H9 (cell line): ENCODE measurements at regions not wholly inside any gene's neighbourhood (a gene's known extent, or its start where the extent isn't known, plus 50 kb on each side); places are given as distances from the start of the nearest gene placed in this dataset.
"Not testable (repeated sequence)": the region's sequence is repeated elsewhere in the genome, so short reads cannot be mapped to it uniquely, and the experiment has no call there.

Experiments
- DNase-seq: peaks from one replicate; pipeline ENCODE4 v3.0.0-alpha.2; 2017
- H2AFZ ChIP-seq: one replicate; pipeline ENCODE4 v1.6.1; 2013; ENCODE audit warnings: mild to moderate bottlenecking, low read length, control low read depth, moderate library complexity
- H2AK5ac ChIP-seq: 2 replicates; pipeline ENCODE4 v1.6.1; 2013; ENCODE audit warnings: low read length, control low read depth, mixed read lengths; ENCODE audit not compliant: insufficient read length
- H2BK120ac ChIP-seq: one replicate; pipeline ENCODE4 v1.6.1; 2013; ENCODE audit warnings: low read depth, mild to moderate bottlenecking, low read length, control low read depth, inconsistent platforms; ENCODE audit not compliant: poor library complexity, severe bottlenecking
- H2BK12ac ChIP-seq: 2 replicates; pipeline ENCODE4 v1.6.1; 2013; ENCODE audit warnings: low read length, control low read depth, mixed read lengths, low read depth; ENCODE audit not compliant: insufficient read length
- H2BK15ac ChIP-seq: 2 replicates; pipeline ENCODE4 v1.6.1; 2013; ENCODE audit warnings: low read depth, low read length, control low read depth
- H2BK20ac ChIP-seq: one replicate; pipeline ENCODE4 v1.6.1; 2013; ENCODE audit warnings: low read depth, mild to moderate bottlenecking, low read length, control low read depth, inconsistent platforms; ENCODE audit not compliant: poor library complexity, severe bottlenecking
- H2BK5ac ChIP-seq: 2 replicates; pipeline ENCODE4 v1.6.1; 2013; ENCODE audit warnings: low read length, control low read depth, mixed read lengths; ENCODE audit not compliant: insufficient read length
- H3K14ac ChIP-seq: 2 replicates; pipeline ENCODE4 v1.6.1; 2013; ENCODE audit warnings: low read length, control low read depth; ENCODE audit not compliant: insufficient read depth
- H3K18ac ChIP-seq: 2 replicates; pipeline ENCODE4 v1.6.1; 2013; ENCODE audit warnings: low read depth, mild to moderate bottlenecking, mixed read lengths, low read length, control low read depth; ENCODE audit not compliant: insufficient read length
- H3K23ac ChIP-seq: 2 replicates; pipeline ENCODE4 v1.6.1; 2013; ENCODE audit warnings: low read length, control low read depth, mixed read lengths, low read depth; ENCODE audit not compliant: insufficient read length
- H3K23me2 ChIP-seq: 2 replicates; pipeline ENCODE4 v1.6.1; 2013; ENCODE audit warnings: low read depth, mild to moderate bottlenecking, mixed read lengths, low read length, control low read depth; ENCODE audit not compliant: insufficient read length, poor library complexity, severe bottlenecking
- H3K27ac ChIP-seq: 2 replicates; pipeline ENCODE4 v1.5.1; 2013; ENCODE audit warnings: low read length, control low read depth, mixed read lengths, low read depth; ENCODE audit not compliant: insufficient read length
- H3K27me3 ChIP-seq: 2 replicates; pipeline ENCODE4 v1.6.1; 2013; ENCODE audit warnings: low read length, control low read depth, inconsistent platforms; ENCODE audit not compliant: insufficient read depth
- H3K4ac ChIP-seq: 2 replicates; pipeline ENCODE4 v1.6.1; 2013; ENCODE audit warnings: low read depth, mild to moderate bottlenecking, control low read depth, inconsistent platforms, low read length, moderate library complexity
- H3K4me1 ChIP-seq: 2 replicates; pipeline ENCODE4 v1.6.1; 2013; ENCODE audit warnings: low read length, control low read depth, inconsistent platforms; ENCODE audit not compliant: insufficient read depth
- H3K4me2 ChIP-seq: 2 replicates; pipeline ENCODE4 v1.6.1; 2013; ENCODE audit warnings: low read length, control low read depth, mixed read lengths; ENCODE audit not compliant: insufficient read length, insufficient read depth
- H3K56ac ChIP-seq: 2 replicates; pipeline ENCODE4 v1.6.1; 2013; ENCODE audit warnings: low read depth, mild to moderate bottlenecking, mixed read lengths, low read length, control low read depth; ENCODE audit not compliant: insufficient read length
- H3K79me1 ChIP-seq: 2 replicates; pipeline ENCODE4 v1.6.1; 2013; ENCODE audit warnings: low read depth, mild to moderate bottlenecking, moderate library complexity, low read length, control low read depth, inconsistent platforms; ENCODE audit not compliant: insufficient read depth, poor library complexity, severe bottlenecking
- H3K79me2 ChIP-seq: 2 replicates; pipeline ENCODE4 v1.6.1; 2013; ENCODE audit warnings: low read length, control low read depth, inconsistent platforms; ENCODE audit not compliant: insufficient read depth
- H3K9ac ChIP-seq: 2 replicates; pipeline ENCODE4 v1.6.1; 2013; ENCODE audit warnings: low read length, control low read depth, mixed read lengths; ENCODE audit not compliant: insufficient read length; ENCODE audit errors: extremely low read depth
- H3K9me3 ChIP-seq: one replicate; pipeline ENCODE4 v1.6.1; 2013; ENCODE audit warnings: low read depth, low read length, inconsistent platforms; ENCODE audit not compliant: control insufficient read depth
- H3T11ph ChIP-seq: one replicate; pipeline ENCODE4 v1.6.1; 2013; ENCODE audit warnings: mild to moderate bottlenecking, low read length, control low read depth, inconsistent platforms
- H4K20me1 ChIP-seq: one replicate; pipeline ENCODE4 v1.6.1; 2013; ENCODE audit not compliant: control insufficient read depth, insufficient read length, insufficient read depth
- H4K5ac ChIP-seq: 2 replicates; pipeline ENCODE4 v1.6.1; 2013; ENCODE audit warnings: low read depth, mild to moderate bottlenecking, mixed read lengths, low read length, control low read depth; ENCODE audit not compliant: insufficient read length
- H4K8ac ChIP-seq: replicated peaks from 2 replicates; pipeline ENCODE4 v1.6.1; 2013; ENCODE audit warnings: low read length, control low read depth, mixed read lengths, low read depth; ENCODE audit not compliant: insufficient read length
- H4K91ac ChIP-seq: 2 replicates; pipeline ENCODE4 v1.6.1; 2013; ENCODE audit warnings: low read depth, mild to moderate bottlenecking, moderate library complexity, mixed read lengths, low read length, control low read depth; ENCODE audit not compliant: insufficient read length
- H3K27ac Mint-ChIP-seq, 3 experiments: 2 replicates in 2 of 3; 3 replicates in 1 of 3; pipeline ENCODE4 v1.8.0; 2020 to 2021; ENCODE audit warnings: mixed read lengths in 3 of 3, mild to moderate bottlenecking in 1 of 3, moderate library complexity in 1 of 3
- H3K27me3 Mint-ChIP-seq: 2 replicates; pipeline ENCODE4 v1.8.0; 2021; ENCODE audit warnings: low read depth, mild to moderate bottlenecking, moderate library complexity, mixed read lengths
- H3K36me3 Mint-ChIP-seq, 3 experiments: 2 replicates in 2 of 3; 3 replicates in 1 of 3; pipeline ENCODE4 v1.8.0; 2020 to 2021; ENCODE audit warnings: low read depth in 3 of 3, mixed read lengths in 3 of 3; ENCODE audit not compliant: insufficient read depth in 1 of 3
- H3K4me1 Mint-ChIP-seq, 2 experiments: 2 replicates each; pipeline ENCODE4 v1.8.0; 2020; ENCODE audit warnings: mixed read lengths in 2 of 2
- H3K4me3 Mint-ChIP-seq, 2 experiments: 2 replicates in 1 of 2; 3 replicates in 1 of 2; pipeline ENCODE4 v1.8.0; 2020 to 2021; ENCODE audit warnings: mild to moderate bottlenecking in 2 of 2, mixed read lengths in 2 of 2, moderate library complexity in 1 of 2
- H3K9me3 Mint-ChIP-seq, 2 experiments: 2 replicates in 1 of 2; 3 replicates in 1 of 2; pipeline ENCODE4 v1.8.0; 2020; ENCODE audit warnings: mild to moderate bottlenecking in 2 of 2, mixed read lengths in 2 of 2, moderate library complexity in 1 of 2
- WGBS: extraction: QIAGEN DNeasy Blood & Tissue Kit; methylation state at CpG from one replicate; pipeline ENCODE4 v1.1.7; 2013; ENCODE audit warnings: missing lambda C conversion rate, low lambda C conversion rate, mixed read lengths; ENCODE audit not compliant: insufficient read length; ENCODE audit errors: extremely low coverage; 5-methylcytosine and 5-hydroxymethylcytosine counted together

DNA sequence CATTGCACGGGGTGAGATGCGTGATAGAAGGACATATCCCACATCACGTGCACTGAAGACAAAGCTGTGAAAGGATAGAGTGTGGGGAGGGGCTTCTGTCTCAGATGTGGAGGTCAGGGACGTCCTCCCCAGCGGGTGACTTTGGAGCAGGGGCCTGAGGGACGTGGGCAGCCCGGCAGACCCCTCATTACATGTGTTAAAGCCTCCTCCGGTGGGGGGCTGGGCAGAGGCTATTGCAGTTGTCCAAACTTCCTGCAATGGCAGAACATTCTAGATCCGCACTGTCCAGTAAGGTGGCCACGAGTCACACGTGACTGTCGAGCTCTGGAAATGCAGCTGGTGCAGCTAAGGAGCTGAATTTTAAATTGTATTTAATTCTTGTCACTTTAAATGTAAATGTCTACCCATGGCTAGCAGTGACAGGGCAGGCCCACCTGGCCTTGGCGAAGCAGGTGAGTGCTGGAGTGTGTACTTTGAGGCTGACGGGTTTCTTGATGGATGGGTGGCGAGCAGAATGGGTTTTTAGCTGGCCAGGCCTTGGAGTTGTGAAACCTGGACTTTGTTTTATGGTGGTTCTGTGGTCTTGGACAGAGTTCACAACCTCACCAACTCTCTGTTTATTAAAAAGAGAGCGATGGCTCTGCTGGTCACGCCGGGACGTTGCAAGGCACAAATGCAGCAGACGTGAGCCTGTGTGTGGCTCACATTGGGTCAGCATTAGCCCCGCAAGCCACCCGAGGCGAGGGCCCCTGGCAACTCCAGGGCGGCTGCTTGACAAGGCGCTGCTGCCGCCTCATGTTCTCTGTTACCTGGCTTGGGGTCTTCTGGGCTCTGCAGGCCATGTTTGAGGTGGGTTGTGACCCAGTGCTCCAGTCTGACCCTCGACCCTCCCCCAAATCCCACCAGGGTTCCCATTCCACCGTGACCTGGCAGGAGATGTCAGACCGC, 177.6 kb downstream of the NPIPB11 start:
- not testable (repeated sequence) for H3K27ac Mint-ChIP-seq, H3K36me3 Mint-ChIP-seq
- no CpG with 5 or more reads among the region's 29 CpGs for WGBS

More for the DNA sequence above, 177.6 kb downstream of the NPIPB11 start:
- H3K9me3 ChIP-seq, H3K27me3 Mint-ChIP-seq, H2BK120ac ChIP-seq, H3K4ac ChIP-seq, H3K18ac ChIP-seq, H3K9me3 Mint-ChIP-seq, H3K27ac ChIP-seq, H2BK12ac ChIP-seq, H3K4me2 ChIP-seq, H3T11ph ChIP-seq, H2BK5ac ChIP-seq, H3K79me1 ChIP-seq, H3K27me3 ChIP-seq, H3K23ac ChIP-seq, H3K23me2 ChIP-seq, H3K4me3 Mint-ChIP-seq, H3K9ac ChIP-seq, H4K20me1 ChIP-seq, H2AFZ ChIP-seq, H4K5ac ChIP-seq, H3K14ac ChIP-seq, H2BK15ac ChIP-seq, H3K79me2 ChIP-seq, DNase-seq, H2AK5ac ChIP-seq, H4K8ac ChIP-seq, H2BK20ac ChIP-seq, H4K91ac ChIP-seq, H3K4me1 ChIP-seq, H3K56ac ChIP-seq: not testable (repeated sequence)
- H3K4me1 Mint-ChIP-seq, result peaks cover 2 to 13% of the 10 kb centered on the region in 2 experiments; a peak in 3 of 4 replicates
